GM10266 (cell line): ENCODE measurements at regions not wholly inside any gene's neighbourhood (a gene's known extent, or its start where the extent isn't known, plus 50 kb on each side); places are given as distances from the start of the nearest gene placed in this dataset.

Source experiments
- DNase-seq: peaks from one replicate; pipeline ENCODE4 v3.0.0; 2012; ENCODE audit errors: extremely low spot score
- CTCF ChIP-seq: IDR thresholded peaks from 2 replicates; pipeline ENCODE4 v1.5.1; 2012; ENCODE audit warnings: mild to moderate bottlenecking, low read depth; ENCODE audit not compliant: control insufficient read depth, insufficient read depth; ENCODE audit errors: missing control alignments

- TF ChIP-seq CTCF = no peak
- no peak for DNase-seq
Measured at GRCh38 chr18:39506581-39507330, 1941.2 kb upstream of the CELF4 start.

- no peak for TF ChIP-seq CTCF
- no peak for DNase-seq
Measured at GRCh38 chr18:39500306-39500705, 1934.7 kb upstream of the CELF4 start.

- no peak for DNase-seq
- no peak for TF ChIP-seq CTCF
Measured at GRCh38 chr18:39497821-39498220, 1932.2 kb upstream of the CELF4 start.

GRCh38 chr18:39496986-39497385 lies 1931.4 kb upstream of the CELF4 start:
- TF ChIP-seq CTCF = no peak

GRCh38 chr18:39494211-39494896 lies 1928.8 kb upstream of the CELF4 start:
- DNase-seq = no peak
- no peak for TF ChIP-seq CTCF

More at GRCh38 chr18:39496986-39497385, 1931.4 kb upstream of the CELF4 start:
- DNase-seq = no peak

GRCh38 chr18:39491408-39491807 lies 1925.8 kb upstream of the CELF4 start:
- TF ChIP-seq CTCF = no peak
- DNase-seq = no peak

- TF ChIP-seq CTCF = no peak
- DNase-seq = no peak
Measured at GRCh38 chr18:39489431-39489830, 1923.8 kb upstream of the CELF4 start.
